NCI-H345 treated with DMSO at 0.1 percent for 48 hours (cell line): ENCODE measurements at regions not wholly inside any gene's neighbourhood (a gene's known extent, or its start where the extent isn't known, plus 50 kb on each side); places are given as distances from the start of the nearest gene placed in this dataset.

ENCODE experiments used
- DNase-seq: peaks from one replicate; lab custom pipeline; 2025; ENCODE audit not compliant: unreplicated experiment; lab: John Stamatoyannopoulos, UW

- no peak for DNase-seq
Observed at GRCh38 chr13:34654203-34654602, 287.9 kb upstream of the NBEA start.

- no peak for DNase-seq
Observed at GRCh38 chr13:34654647-34655046, 287.4 kb upstream of the NBEA start.

- no peak for DNase-seq
Observed at GRCh38 chr13:34655554-34655953, 286.5 kb upstream of the NBEA start.

- DNase-seq: no peak
Observed at GRCh38 chr13:34657716-34658115, 284.4 kb upstream of the NBEA start.

- no peak for DNase-seq
Observed at GRCh38 chr13:34667286-34668218, 274.5 kb upstream of the NBEA start.

- no peak for DNase-seq
Observed at GRCh38 chr13:34671137-34671536, 270.9 kb upstream of the NBEA start.

- no peak for DNase-seq
Observed at GRCh38 chr13:34672631-34673030, 269.4 kb upstream of the NBEA start.

GRCh38 chr13:34675626-34676025 lies 266.4 kb upstream of the NBEA start:
- no peak for DNase-seq

- DNase-seq: no peak
Observed at GRCh38 chr13:34678154-34678553, 263.9 kb upstream of the NBEA start.

GRCh38 chr13:34681405-34681955 lies 260.6 kb upstream of the NBEA start:
- no peak for DNase-seq

- DNase-seq: no peak
Observed at GRCh38 chr13:34695063-34695462, 247.0 kb upstream of the NBEA start.

- DNase-seq: no peak
Observed at GRCh38 chr13:34696296-34696695, 245.8 kb upstream of the NBEA start.

GRCh38 chr13:34696741-34697140 lies 245.3 kb upstream of the NBEA start:
- no peak for DNase-seq

- no peak for DNase-seq
Observed at GRCh38 chr13:34698945-34699344, 243.1 kb upstream of the NBEA start.

- DNase-seq: no peak
Observed at GRCh38 chr13:34700155-34700554, 241.9 kb upstream of the NBEA start.

- DNase-seq: no peak
Observed at GRCh38 chr13:34701919-34702318, 240.2 kb upstream of the NBEA start.

GRCh38 chr13:34708566-34709313 lies 233.3 kb upstream of the NBEA start:
- DNase-seq: no peak

- no peak for DNase-seq
Observed at GRCh38 chr13:34719060-34719875, 222.8 kb upstream of the NBEA start.

- no peak for DNase-seq
Observed at GRCh38 chr13:34720618-34721017, 221.5 kb upstream of the NBEA start.

GRCh38 chr13:34721631-34722595 lies 220.2 kb upstream of the NBEA start:
- DNase-seq: no peak
